ENCODE measurements at regions not wholly inside any gene's neighbourhood (a gene's known extent, or its start where the extent isn't known, plus 50 kb on each side); places are given as distances from the start of the nearest gene placed in this dataset.

DNA sequence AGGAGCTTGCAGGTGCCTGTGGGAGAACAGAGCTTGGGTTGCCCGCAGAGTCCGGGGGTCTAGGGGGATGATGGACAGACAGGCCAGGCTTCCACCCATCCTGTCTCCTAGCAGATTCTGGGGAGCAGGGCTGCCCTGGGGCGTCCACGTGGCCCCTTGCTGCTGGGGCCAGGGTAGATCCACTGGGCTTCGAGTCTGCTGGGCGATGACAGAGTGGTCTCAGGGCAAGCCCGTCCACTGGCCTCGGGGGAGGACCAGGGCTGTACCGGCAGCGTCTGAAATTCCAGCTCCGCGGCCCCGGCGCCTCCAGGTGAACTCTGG lies 124.2 kb upstream of the IRX4 start (continued):
- TF ChIP-seq, protein P1, sequence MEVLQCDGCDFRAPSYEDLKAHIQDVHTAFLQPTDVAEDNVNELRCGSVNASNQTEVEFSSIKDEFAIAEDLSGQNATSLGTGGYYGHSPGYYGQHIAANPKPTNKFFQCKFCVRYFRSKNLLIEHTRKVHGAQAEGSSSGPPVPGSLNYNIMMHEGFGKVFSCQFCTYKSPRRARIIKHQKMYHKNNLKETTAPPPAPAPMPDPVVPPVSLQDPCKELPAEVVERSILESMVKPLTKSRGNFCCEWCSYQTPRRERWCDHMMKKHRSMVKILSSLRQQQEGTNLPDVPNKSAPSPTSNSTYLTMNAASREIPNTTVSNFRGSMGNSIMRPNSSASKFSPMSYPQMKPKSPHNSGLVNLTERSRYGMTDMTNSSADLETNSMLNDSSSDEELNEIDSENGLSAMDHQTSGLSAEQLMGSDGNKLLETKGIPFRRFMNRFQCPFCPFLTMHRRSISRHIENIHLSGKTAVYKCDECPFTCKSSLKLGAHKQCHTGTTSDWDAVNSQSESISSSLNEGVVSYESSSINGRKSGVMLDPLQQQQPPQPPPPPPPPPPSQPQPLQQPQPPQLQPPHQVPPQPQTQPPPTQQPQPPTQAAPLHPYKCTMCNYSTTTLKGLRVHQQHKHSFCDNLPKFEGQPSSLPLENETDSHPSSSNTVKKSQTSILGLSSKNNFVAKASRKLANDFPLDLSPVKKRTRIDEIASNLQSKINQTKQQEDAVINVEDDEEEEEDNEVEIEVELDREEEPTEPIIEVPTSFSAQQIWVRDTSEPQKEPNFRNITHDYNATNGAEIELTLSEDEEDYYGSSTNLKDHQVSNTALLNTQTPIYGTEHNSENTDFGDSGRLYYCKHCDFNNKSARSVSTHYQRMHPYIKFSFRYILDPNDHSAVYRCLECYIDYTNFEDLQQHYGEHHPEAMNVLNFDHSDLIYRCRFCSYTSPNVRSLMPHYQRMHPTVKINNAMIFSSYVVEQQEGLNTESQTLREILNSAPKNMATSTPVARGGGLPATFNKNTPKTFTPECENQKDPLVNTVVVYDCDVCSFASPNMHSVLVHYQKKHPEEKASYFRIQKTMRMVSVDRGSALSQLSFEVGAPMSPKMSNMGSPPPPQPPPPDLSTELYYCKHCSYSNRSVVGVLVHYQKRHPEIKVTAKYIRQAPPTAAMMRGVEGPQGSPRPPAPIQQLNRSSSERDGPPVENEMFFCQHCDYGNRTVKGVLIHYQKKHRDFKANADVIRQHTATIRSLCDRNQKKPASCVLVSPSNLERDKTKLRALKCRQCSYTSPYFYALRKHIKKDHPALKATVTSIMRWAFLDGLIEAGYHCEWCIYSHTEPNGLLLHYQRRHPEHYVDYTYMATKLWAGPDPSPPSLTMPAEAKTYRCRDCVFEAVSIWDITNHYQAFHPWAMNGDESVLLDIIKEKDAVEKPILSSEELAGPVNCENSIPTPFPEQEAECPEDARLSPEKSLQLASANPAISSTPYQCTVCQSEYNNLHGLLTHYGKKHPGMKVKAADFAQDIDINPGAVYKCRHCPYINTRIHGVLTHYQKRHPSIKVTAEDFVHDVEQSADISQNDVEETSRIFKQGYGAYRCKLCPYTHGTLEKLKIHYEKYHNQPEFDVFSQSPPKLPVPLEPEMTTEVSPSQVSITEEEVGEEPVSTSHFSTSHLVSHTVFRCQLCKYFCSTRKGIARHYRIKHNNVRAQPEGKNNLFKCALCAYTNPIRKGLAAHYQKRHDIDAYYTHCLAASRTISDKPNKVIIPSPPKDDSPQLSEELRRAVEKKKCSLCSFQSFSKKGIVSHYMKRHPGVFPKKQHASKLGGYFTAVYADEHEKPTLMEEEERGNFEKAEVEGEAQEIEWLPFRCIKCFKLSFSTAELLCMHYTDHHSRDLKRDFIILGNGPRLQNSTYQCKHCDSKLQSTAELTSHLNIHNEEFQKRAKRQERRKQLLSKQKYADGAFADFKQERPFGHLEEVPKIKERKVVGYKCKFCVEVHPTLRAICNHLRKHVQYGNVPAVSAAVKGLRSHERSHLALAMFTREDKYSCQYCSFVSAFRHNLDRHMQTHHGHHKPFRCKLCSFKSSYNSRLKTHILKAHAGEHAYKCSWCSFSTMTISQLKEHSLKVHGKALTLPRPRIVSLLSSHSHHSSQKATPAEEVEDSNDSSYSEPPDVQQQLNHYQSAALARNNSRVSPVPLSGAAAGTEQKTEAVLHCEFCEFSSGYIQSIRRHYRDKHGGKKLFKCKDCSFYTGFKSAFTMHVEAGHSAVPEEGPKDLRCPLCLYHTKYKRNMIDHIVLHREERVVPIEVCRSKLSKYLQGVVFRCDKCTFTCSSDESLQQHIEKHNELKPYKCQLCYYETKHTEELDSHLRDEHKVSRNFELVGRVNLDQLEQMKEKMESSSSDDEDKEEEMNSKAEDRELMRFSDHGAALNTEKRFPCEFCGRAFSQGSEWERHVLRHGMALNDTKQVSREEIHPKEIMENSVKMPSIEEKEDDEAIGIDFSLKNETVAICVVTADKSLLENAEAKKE (CRISPR knock-in tag; IDR thresholded peaks at IDR 0.05) = no peak
- TF ChIP-seq ZNF114 (CRISPR knock-in tag; IDR thresholded peaks at IDR 0.05) = no peak

DNA sequence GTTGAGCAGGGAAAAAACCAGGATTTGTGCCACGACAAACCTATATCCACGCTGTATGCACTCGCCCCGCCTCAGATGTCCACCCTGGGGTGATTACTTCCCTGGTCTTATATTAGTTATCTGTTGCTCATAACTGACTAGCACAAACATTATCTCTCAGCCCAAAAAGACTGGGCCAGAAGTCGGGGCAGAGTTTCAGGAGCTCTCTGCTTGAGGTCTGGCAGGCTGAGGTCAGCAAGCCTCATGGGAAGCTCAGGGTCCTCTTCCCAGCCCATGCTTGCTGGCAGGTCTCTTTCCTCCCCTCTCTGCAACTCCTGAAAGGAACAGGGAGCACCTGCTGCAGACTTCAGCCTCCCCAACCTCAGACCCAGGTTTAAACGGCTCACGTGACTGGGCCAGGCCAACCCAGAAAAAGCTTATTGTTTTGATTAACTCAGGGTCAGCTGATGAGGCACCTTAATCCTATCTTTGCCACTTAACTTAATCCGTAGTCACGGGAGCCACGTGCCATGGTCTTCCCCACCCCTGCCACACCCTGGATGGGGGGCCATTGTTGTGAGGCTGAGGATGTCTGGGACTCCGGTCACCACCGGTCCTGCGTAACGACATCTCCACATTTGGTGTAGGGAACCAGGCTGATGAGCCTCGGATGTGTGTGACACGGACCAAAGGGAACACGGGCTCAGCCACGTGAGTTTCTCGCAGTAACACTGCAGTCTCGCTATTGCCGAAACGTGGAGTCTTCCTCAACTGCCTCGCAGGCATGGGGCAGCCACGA lies 123.7 kb upstream of the IRX4 start:
- no peak overlapping the region for H2AFZ ChIP-seq
- H3K36me3 ChIP-seq (ENCODE audit: insufficient read depth) = no peaks in the 10 kb centered on the region
- Mint-ChIP-seq H3K27ac (no peak overlapping the region), H3K9me3 (no peaks in the 10 kb centered on the region), H3K4me1 (no peaks in the 10 kb centered on the region), H3K27me3 (ENCODE audit: insufficient read depth, low read depth, poor library complexity) (peaks cover 5% of the 10 kb centered on the region), H3K36me3 (ENCODE audit: low read depth) (no peaks in the 10 kb centered on the region), H3K4me3 (no peak overlapping the region)
- H3K79me2 ChIP-seq (replicated peaks; ENCODE audit: insufficient read depth) = no peaks in the 10 kb centered on the region
- no peaks in the 10 kb centered on the region for H3K4me1 ChIP-seq (ENCODE audit: insufficient read depth)
- no peak overlapping the region for H3K4me3 ChIP-seq
- H3K9me2 ChIP-seq (ENCODE audit: insufficient read depth) = no peaks in the 10 kb centered on the region
- no peaks in the 10 kb centered on the region for H3F3A ChIP-seq (replicated peaks; ENCODE audit: low read depth)
- no peaks in the 10 kb centered on the region for H4K20me1 ChIP-seq (replicated peaks; ENCODE audit: insufficient read depth)
- DNase-seq (ENCODE audit: low spot score) (no peak), ATAC-seq (no peak)
- H3K4me2 ChIP-seq = no peak overlapping the region
- no peak overlapping the region for H3K27ac ChIP-seq (ENCODE audit: low read depth)
- no peaks in the 10 kb centered on the region for H3K27me3 ChIP-seq (ENCODE audit: insufficient read depth)
- TF ChIP-seq, protein P2, sequence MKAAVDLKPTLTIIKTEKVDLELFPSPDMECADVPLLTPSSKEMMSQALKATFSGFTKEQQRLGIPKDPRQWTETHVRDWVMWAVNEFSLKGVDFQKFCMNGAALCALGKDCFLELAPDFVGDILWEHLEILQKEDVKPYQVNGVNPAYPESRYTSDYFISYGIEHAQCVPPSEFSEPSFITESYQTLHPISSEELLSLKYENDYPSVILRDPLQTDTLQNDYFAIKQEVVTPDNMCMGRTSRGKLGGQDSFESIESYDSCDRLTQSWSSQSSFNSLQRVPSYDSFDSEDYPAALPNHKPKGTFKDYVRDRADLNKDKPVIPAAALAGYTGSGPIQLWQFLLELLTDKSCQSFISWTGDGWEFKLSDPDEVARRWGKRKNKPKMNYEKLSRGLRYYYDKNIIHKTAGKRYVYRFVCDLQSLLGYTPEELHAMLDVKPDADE (IDR thresholded peaks at IDR 0.05) = no peak
- TF ChIP-seq EZH2phosphoT487 (IDR thresholded peaks at IDR 0.05; ENCODE audit: unreplicated experiment) (no peak), JUNB (IDR thresholded peaks at IDR 0.05; ENCODE audit: unreplicated experiment) (no peak), CREB1 (CRISPR knock-in tag; IDR thresholded peaks at IDR 0.05; ENCODE audit: low read depth) (no peak), POLR2AphosphoS5 (IDR thresholded peaks at IDR 0.05; ENCODE audit: low read depth) (no peak), STAT1 (IDR thresholded peaks at IDR 0.05; ENCODE audit: unreplicated experiment) (no peak), ZNF331 (CRISPR knock-in tag; IDR thresholded peaks at IDR 0.05; ENCODE audit: low read depth) (no peak)
- TF ChIP-seq, protein P3, sequence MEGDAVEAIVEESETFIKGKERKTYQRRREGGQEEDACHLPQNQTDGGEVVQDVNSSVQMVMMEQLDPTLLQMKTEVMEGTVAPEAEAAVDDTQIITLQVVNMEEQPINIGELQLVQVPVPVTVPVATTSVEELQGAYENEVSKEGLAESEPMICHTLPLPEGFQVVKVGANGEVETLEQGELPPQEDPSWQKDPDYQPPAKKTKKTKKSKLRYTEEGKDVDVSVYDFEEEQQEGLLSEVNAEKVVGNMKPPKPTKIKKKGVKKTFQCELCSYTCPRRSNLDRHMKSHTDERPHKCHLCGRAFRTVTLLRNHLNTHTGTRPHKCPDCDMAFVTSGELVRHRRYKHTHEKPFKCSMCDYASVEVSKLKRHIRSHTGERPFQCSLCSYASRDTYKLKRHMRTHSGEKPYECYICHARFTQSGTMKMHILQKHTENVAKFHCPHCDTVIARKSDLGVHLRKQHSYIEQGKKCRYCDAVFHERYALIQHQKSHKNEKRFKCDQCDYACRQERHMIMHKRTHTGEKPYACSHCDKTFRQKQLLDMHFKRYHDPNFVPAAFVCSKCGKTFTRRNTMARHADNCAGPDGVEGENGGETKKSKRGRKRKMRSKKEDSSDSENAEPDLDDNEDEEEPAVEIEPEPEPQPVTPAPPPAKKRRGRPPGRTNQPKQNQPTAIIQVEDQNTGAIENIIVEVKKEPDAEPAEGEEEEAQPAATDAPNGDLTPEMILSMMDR (conservative IDR thresholded peaks at IDR 0.05; ENCODE audit: low read depth in 2 of 2) = no peak

Measured in GM23338 (cell line).